ENCODE measurements at regions not wholly inside any gene's neighbourhood (a gene's known extent, or its start where the extent isn't known, plus 50 kb on each side); places are given as distances from the start of the nearest gene placed in this dataset.

DNA sequence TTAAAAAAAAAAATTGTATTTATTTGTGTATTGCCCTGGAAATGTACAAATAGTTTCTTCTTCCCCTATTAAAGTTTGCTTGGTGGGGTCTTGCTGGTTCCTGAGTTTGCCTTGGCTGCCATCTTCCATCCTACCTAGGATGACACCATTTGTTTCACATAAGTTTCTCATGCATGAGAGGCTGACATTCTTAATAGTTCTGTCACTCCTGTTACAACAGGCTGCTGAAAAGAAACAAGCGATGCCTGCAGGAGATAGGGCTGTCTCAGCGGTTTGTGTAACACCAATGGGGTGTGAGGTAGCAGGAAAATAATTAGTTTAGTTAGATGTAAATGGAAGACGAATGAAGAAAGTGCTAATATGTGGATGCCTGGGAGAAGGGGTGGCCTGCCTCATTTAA lies 1000.9 kb upstream of the RBFOX1 start:
- TF ChIP-seq EGR1 (IDR thresholded peaks at IDR 0.05) = no peak
- no peak for TF ChIP-seq FOXM1 (IDR thresholded peaks at IDR 0.05; ENCODE audit: borderline replicate concordance, low read depth)
- TF ChIP-seq, protein P1, sequence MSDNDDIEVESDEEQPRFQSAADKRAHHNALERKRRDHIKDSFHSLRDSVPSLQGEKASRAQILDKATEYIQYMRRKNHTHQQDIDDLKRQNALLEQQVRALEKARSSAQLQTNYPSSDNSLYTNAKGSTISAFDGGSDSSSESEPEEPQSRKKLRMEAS (IDR thresholded peaks at IDR 0.05) = no peak
- TF ChIP-seq YY1 (IDR thresholded peaks at IDR 0.05; ENCODE audit: low read depth) = no peak
- TF ChIP-seq TCF12 (IDR thresholded peaks at IDR 0.05; ENCODE audit: low read depth) = no peak
- no peak for TF ChIP-seq ZBTB7A (IDR thresholded peaks at IDR 0.05; ENCODE audit: low read depth)
- no peak for TF ChIP-seq EP300 (IDR thresholded peaks at IDR 0.05; ENCODE audit: borderline replicate concordance)
- TF ChIP-seq TAF1 (IDR thresholded peaks at IDR 0.05; ENCODE audit: low read depth) = no peak

DNA sequence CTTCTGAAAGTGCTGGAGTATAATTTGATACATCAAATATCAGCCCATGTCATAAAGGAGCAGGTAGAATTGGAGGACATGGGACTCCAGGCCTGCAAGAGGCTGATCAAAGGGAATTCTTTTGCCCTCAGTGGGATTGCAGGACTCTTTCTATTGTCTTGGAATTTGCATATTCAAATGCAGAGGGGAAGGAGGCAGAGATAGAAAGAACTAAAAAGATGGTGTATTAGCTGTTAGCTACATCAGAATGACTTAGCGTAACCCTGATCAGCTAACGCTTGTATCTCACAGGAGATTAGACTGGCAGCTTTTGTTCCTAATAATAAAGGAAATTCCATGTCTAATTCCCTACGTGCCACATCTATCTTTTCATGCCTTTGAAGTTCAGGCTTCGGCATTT lies 1014.7 kb upstream of the RBFOX1 start:
- no peak for TF ChIP-seq ZBTB7A (IDR thresholded peaks at IDR 0.05; ENCODE audit: low read depth)
- TF ChIP-seq CREB1 (IDR thresholded peaks at IDR 0.05; ENCODE audit: low read depth) = no peak
- TF ChIP-seq TCF12 (IDR thresholded peaks at IDR 0.05; ENCODE audit: low read depth) = no peak
- TF ChIP-seq, protein P2, sequence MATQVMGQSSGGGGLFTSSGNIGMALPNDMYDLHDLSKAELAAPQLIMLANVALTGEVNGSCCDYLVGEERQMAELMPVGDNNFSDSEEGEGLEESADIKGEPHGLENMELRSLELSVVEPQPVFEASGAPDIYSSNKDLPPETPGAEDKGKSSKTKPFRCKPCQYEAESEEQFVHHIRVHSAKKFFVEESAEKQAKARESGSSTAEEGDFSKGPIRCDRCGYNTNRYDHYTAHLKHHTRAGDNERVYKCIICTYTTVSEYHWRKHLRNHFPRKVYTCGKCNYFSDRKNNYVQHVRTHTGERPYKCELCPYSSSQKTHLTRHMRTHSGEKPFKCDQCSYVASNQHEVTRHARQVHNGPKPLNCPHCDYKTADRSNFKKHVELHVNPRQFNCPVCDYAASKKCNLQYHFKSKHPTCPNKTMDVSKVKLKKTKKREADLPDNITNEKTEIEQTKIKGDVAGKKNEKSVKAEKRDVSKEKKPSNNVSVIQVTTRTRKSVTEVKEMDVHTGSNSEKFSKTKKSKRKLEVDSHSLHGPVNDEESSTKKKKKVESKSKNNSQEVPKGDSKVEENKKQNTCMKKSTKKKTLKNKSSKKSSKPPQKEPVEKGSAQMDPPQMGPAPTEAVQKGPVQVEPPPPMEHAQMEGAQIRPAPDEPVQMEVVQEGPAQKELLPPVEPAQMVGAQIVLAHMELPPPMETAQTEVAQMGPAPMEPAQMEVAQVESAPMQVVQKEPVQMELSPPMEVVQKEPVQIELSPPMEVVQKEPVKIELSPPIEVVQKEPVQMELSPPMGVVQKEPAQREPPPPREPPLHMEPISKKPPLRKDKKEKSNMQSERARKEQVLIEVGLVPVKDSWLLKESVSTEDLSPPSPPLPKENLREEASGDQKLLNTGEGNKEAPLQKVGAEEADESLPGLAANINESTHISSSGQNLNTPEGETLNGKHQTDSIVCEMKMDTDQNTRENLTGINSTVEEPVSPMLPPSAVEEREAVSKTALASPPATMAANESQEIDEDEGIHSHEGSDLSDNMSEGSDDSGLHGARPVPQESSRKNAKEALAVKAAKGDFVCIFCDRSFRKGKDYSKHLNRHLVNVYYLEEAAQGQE (IDR thresholded peaks at IDR 0.05; ENCODE audit: low read depth) = no peak
- no peak for TF ChIP-seq NFIC (IDR thresholded peaks at IDR 0.05)
- TF ChIP-seq, protein P1 (IDR thresholded peaks at IDR 0.05) = no peak
- TF ChIP-seq FOXM1 (IDR thresholded peaks at IDR 0.05; ENCODE audit: borderline replicate concordance, low read depth) = no peak
- TF ChIP-seq YY1 (IDR thresholded peaks at IDR 0.05; ENCODE audit: low read depth) = no peak
- no peak for TF ChIP-seq TEAD4 (IDR thresholded peaks at IDR 0.05)
- no peak for TF ChIP-seq CEBPB (IDR thresholded peaks at IDR 0.05)
- no peak for TF ChIP-seq RAD21 (IDR thresholded peaks at IDR 0.05; ENCODE audit: low read depth)
- TF ChIP-seq EGR1 (IDR thresholded peaks at IDR 0.05) = no peak
- TF ChIP-seq TAF1 (IDR thresholded peaks at IDR 0.05; ENCODE audit: low read depth) = no peak
- TF ChIP-seq, protein P3, sequence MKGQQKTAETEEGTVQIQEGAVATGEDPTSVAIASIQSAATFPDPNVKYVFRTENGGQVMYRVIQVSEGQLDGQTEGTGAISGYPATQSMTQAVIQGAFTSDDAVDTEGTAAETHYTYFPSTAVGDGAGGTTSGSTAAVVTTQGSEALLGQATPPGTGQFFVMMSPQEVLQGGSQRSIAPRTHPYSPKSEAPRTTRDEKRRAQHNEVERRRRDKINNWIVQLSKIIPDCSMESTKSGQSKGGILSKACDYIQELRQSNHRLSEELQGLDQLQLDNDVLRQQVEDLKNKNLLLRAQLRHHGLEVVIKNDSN (IDR thresholded peaks at IDR 0.05) = no peak
- TF ChIP-seq EP300 (IDR thresholded peaks at IDR 0.05; ENCODE audit: borderline replicate concordance) = no peak

DNA sequence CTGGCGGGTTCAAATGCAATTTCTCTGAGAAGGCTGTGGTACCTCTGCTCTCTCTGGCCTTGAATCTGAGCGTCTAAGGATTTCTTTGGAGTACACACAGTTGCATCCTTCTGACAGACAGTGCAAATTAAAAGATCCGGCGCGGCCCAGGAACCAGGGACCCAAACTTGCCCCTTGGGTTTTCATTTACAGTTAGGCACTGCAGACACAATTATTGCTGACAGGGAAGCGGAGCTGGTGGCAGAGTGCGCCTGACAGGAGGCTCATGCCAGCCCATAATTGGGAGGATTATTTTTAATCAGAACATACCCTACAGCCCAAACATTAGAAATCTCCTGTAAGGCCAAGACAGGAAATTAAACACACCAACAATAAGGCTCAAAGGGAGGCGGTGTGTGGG lies 1023.4 kb upstream of the RBFOX1 start:
- no peak for TF ChIP-seq NFIC (IDR thresholded peaks at IDR 0.05)
- no peak for TF ChIP-seq TAF1 (IDR thresholded peaks at IDR 0.05; ENCODE audit: low read depth)
- no peak for TF ChIP-seq RAD21 (IDR thresholded peaks at IDR 0.05; ENCODE audit: low read depth)
- no peak for TF ChIP-seq TEAD4 (IDR thresholded peaks at IDR 0.05)
- TF ChIP-seq, protein P3 (IDR thresholded peaks at IDR 0.05) = no peak
- TF ChIP-seq, protein P2 (IDR thresholded peaks at IDR 0.05; ENCODE audit: low read depth) = no peak
- TF ChIP-seq EP300 (IDR thresholded peaks at IDR 0.05; ENCODE audit: borderline replicate concordance) = no peak
- no peak for TF ChIP-seq TCF12 (IDR thresholded peaks at IDR 0.05; ENCODE audit: low read depth)
- no peak for TF ChIP-seq CEBPB (IDR thresholded peaks at IDR 0.05)
- TF ChIP-seq, protein P1 (IDR thresholded peaks at IDR 0.05) = no peak
- no peak for TF ChIP-seq FOXM1 (IDR thresholded peaks at IDR 0.05; ENCODE audit: borderline replicate concordance, low read depth)
- TF ChIP-seq ZBTB7A (IDR thresholded peaks at IDR 0.05; ENCODE audit: low read depth) = no peak
- no peak for TF ChIP-seq YY1 (IDR thresholded peaks at IDR 0.05; ENCODE audit: low read depth)

DNA sequence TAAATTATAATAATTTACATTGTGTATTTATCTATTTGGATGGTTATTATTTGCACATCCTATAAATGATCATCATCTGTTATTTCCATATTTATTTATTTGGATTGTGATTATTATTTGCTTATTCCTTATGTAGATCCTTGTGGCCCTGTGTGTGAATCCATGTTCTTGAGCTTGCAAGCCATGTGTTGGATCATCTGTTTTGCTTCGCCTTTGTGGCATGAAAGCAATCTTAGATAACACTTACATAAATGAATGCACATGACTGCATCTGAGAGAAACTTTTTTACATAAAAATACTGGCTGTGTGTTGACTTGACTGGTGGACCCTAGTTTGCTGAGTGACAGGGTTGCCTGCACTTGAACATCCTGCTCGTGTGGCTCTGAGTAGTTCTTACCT lies 1024.5 kb upstream of the RBFOX1 start:
- TF ChIP-seq RAD21 (IDR thresholded peaks at IDR 0.05; ENCODE audit: low read depth) (no peak), TEAD4 (IDR thresholded peaks at IDR 0.05) (no peak), FOXM1 (IDR thresholded peaks at IDR 0.05; ENCODE audit: borderline replicate concordance, low read depth) (no peak), TCF12 (IDR thresholded peaks at IDR 0.05; ENCODE audit: low read depth) (no peak), YY1 (IDR thresholded peaks at IDR 0.05; ENCODE audit: low read depth) (no peak), EGR1 (IDR thresholded peaks at IDR 0.05) (no peak), TAF1 (IDR thresholded peaks at IDR 0.05; ENCODE audit: low read depth) (no peak), CREB1 (IDR thresholded peaks at IDR 0.05; ENCODE audit: low read depth) (no peak)
- TF ChIP-seq, protein P2 (IDR thresholded peaks at IDR 0.05; ENCODE audit: low read depth) = no peak
- TF ChIP-seq, protein P3 (IDR thresholded peaks at IDR 0.05) = no peak

Data from Ishikawa (cell line).